Upper lobe of right lung (tissue), 1 donor: ENCODE measurements at regions not wholly inside any gene's neighbourhood (a gene's known extent, or its start where the extent isn't known, plus 50 kb on each side); places are given as distances from the start of the nearest gene placed in this dataset.

Experiments used
- ATAC-seq: fragments of 200-7000 bp; cut with Tn5 transposase; one replicate; pipeline ENCODE4 v1.9.1; 2020; ENCODE audit warnings: mild to moderate bottlenecking, moderate library complexity
- DNase-seq: peaks from one replicate; pipeline ENCODE4 v3.0.0-alpha.2; 2020
- H3K27ac ChIP-seq: fragments of 200-600 bp; one replicate; pipeline ENCODE4 v1.8.0; 2022
- H3K27me3 ChIP-seq: fragments of 200-600 bp; one replicate; pipeline ENCODE4 v1.8.0; 2022; ENCODE audit warnings: mild to moderate bottlenecking
- H3K36me3 ChIP-seq: fragments of 200-600 bp; one replicate; pipeline ENCODE4 v1.8.0; 2022
- H3K4me1 ChIP-seq: fragments of 200-600 bp; one replicate; pipeline ENCODE4 v1.8.0; 2022
- H3K4me3 ChIP-seq: fragments of 200-600 bp; one replicate; pipeline ENCODE4 v1.8.0; 2022; ENCODE audit warnings: mild to moderate bottlenecking
- H3K9me3 ChIP-seq: fragments of 200-600 bp; one replicate; pipeline ENCODE4 v1.8.0; 2022
- intact Hi-C: fragments of 100-400 bp; cut with DNase I; formaldehyde crosslinking; loops from one replicate; pipeline ENCODE4 v1.11.0; 2022
- TF ChIP-seq, protein P1 (sequence below): fragments of 200-600 bp; IDR thresholded peaks from one replicate; pipeline ENCODE4 v1.8.0; 2022; ENCODE audit warnings: antibody characterized with exemption
- donor health status: DM: no; HTN: yes; CAD: no; lungs with severe emphysema.

DNA sequence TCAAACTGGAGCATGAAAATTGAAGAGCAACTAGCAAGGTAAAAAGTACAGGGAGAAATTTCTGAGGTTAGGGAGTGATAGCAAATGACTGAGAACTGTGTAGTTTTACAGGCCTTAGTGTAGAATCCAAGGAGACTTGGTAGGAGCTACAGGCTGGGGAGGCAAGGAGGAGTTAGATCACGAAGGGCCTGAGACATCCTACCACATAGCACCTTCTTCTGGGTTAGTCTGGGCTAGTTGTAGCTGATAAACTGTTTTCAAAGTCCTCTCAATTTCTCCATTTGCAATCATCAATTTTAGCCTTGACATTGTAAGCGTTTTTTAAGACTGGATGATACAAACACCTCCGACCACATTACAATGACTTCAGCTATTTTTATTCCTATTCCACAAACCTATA is 209.7 kb downstream of the TMEM200A start:
- no peak for DNase-seq
- no peak overlapping the region for H3K27ac ChIP-seq
- no peaks in the 10 kb centered on the region for H3K27me3 ChIP-seq
- no peak overlapping the region for H3K4me3 ChIP-seq
- intact Hi-C loops = no loop called here
- no peaks in the 10 kb centered on the region for H3K9me3 ChIP-seq
- no peaks in the 10 kb centered on the region for H3K36me3 ChIP-seq
- TF ChIP-seq, protein P1, sequence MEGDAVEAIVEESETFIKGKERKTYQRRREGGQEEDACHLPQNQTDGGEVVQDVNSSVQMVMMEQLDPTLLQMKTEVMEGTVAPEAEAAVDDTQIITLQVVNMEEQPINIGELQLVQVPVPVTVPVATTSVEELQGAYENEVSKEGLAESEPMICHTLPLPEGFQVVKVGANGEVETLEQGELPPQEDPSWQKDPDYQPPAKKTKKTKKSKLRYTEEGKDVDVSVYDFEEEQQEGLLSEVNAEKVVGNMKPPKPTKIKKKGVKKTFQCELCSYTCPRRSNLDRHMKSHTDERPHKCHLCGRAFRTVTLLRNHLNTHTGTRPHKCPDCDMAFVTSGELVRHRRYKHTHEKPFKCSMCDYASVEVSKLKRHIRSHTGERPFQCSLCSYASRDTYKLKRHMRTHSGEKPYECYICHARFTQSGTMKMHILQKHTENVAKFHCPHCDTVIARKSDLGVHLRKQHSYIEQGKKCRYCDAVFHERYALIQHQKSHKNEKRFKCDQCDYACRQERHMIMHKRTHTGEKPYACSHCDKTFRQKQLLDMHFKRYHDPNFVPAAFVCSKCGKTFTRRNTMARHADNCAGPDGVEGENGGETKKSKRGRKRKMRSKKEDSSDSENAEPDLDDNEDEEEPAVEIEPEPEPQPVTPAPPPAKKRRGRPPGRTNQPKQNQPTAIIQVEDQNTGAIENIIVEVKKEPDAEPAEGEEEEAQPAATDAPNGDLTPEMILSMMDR = no peak
- no peak for ATAC-seq
- no peaks in the 10 kb centered on the region for H3K4me1 ChIP-seq

DNA sequence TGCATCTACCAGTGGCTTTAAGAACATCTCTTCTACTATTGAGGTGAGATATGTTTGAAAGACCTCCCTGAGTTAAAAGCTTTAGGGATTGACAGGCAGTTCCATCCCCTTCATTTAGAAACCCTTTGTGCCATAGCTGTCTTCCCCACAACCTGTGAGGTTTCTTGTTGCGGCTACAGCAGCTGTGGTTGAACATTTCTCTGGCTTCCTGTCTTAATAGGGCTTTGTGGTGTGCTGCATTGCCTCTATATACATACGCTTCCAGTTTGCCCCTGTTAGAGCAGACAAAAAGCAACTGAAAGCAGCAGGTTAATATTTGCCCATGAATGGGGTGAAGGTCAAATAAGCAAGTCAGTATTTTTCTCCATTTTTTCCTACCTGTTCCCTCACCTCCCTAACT is 210.2 kb downstream of the TMEM200A start:
- Histone ChIP-seq H3K4me3 (no peak overlapping the region), H3K9me3 (no peaks in the 10 kb centered on the region), H3K27ac (peak overlapping the region; percentile 27), H3K27me3 (no peaks in the 10 kb centered on the region), H3K4me1 (no peaks in the 10 kb centered on the region), H3K36me3 (no peaks in the 10 kb centered on the region)
- intact Hi-C loops = no loop called here
- ATAC-seq (no peak), DNase-seq (no peak)
- TF ChIP-seq, protein P1 = no peak

DNA sequence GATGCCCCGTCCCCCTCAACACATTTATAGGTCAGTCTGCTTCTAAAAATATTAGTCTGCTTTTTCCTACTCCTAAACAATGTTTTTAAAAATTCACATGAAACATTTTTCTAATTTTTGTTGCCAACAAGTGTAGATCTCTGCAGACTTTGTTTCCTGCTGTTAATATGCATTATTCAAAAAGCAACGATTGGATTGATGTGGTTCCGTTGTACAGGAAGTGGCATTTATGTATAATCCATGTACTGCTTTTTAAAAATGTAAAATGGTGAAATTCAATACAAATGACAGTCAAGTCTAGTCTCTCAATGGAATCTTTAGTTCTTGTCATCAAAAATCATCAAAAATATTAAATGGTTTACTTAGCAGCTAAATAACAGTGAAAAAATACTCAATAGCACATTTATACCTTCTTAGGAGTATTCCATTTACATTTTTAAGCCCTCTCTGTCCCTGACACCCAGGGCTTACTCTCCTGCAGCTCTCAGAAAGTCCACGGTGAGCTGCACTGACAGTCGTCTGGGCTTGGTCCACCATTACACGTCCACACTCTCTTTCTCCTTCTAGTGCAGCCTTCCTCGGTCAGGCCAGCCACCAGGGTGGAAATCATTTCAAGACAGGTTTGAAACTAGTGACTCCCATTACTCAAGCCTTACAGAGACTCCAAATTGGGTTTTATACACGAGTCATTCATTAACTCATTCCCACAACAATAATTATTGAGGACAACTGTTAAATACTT is 211.5 kb downstream of the TMEM200A start:
- Histone ChIP-seq H3K27ac (no peak overlapping the region), H3K36me3 (no peaks in the 10 kb centered on the region), H3K4me1 (no peaks in the 10 kb centered on the region), H3K4me3 (no peak overlapping the region), H3K27me3 (no peaks in the 10 kb centered on the region), H3K9me3 (no peaks in the 10 kb centered on the region)
- no peak for ATAC-seq
- DNase-seq = no peak
- TF ChIP-seq, protein P1 = no peak
- intact Hi-C loops = no loop called here

DNA sequence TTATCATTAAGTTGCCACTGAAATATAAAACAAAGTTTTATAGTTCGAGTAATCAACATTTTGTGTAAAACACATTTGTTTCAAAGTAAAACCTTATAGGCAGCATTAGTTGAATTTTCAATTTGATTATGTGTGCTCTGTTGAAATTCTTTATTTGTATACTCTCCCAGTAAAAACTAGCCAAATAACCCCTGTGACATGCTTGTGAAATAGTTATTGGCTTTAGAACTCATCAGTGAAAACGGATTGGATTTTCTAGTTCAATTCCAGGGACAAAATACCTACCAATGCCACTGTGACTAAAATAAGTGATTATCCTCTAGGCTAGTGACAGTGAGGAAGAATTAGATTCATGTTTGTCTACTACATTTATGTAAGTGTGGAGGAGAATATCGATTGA is 212.9 kb downstream of the TMEM200A start:
- ATAC-seq = no peak

DNA sequence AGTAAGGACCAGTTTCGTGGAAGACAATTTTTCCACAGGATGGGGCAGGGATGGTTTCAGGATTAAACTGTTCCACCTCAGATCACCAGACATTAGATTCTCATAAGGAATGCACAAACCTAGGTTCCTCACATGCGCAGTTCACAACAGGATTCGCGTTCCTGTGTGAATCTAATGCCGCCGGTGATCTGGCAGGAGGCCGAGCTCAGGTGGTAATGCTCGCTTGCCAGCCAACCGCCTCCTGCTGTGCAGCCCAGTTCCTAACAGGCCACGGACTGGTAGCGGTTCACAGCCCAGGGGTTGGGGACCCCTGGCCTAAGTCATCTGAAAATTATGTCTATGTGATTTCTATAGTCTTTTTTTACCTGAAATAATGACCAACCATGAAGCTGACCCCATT is 217.5 kb downstream of the TMEM200A start:
- no peak overlapping the region for H3K4me3 ChIP-seq
- no peaks in the 10 kb centered on the region for H3K27me3 ChIP-seq
- intact Hi-C loops = no loop called here
- no peak overlapping the region for H3K27ac ChIP-seq
- ATAC-seq (no peak), DNase-seq (no peak)
- H3K9me3 ChIP-seq = no peaks in the 10 kb centered on the region
- H3K36me3 ChIP-seq = no peaks in the 10 kb centered on the region
- TF ChIP-seq, protein P1 = no peak
- H3K4me1 ChIP-seq = no peaks in the 10 kb centered on the region

More for the DNA sequence above, 212.9 kb downstream of the TMEM200A start:
- DNase-seq = no peak
- Histone ChIP-seq H3K27me3 (no peaks in the 10 kb centered on the region), H3K9me3 (no peaks in the 10 kb centered on the region), H3K4me3 (no peak overlapping the region), H3K36me3 (no peaks in the 10 kb centered on the region), H3K4me1 (no peaks in the 10 kb centered on the region), H3K27ac (no peak overlapping the region)
- intact Hi-C loops = no loop called here
- TF ChIP-seq, protein P1 = no peak

DNA sequence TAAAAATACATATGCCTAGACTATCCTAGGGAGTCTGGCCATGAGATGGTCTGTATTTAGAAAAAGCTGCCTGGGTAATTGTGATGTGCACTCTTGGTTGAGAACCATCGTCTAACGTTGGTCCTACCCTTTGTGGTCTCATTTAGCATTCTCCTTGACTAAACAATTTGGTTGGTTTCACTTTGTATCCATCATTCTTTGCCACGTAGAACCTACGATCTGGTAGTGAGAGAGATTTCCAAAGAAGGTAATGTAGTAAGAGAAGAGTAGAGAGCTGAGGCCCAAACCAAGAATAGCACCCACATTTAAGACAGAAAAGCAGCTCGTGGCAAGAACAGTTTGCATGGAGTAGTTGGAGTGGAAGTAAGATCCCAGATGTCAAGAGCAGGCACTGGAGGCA is 219.8 kb downstream of the TMEM200A start:
- TF ChIP-seq, protein P1 = no peak
- intact Hi-C loops = no loop called here
- Histone ChIP-seq H3K4me3 (no peak overlapping the region), H3K9me3 (no peaks in the 10 kb centered on the region), H3K36me3 (no peaks in the 10 kb centered on the region), H3K27ac (no peak overlapping the region), H3K4me1 (no peaks in the 10 kb centered on the region), H3K27me3 (no peaks in the 10 kb centered on the region)
- DNase-seq = no peak
- ATAC-seq = no peak
